HepG2 (cell line): ENCODE measurements at regions not wholly inside any gene's neighbourhood (a gene's known extent, or its start where the extent isn't known, plus 50 kb on each side); places are given as distances from the start of the nearest gene placed in this dataset.

ENCODE experiments used
- CBFB ChIP-seq: sonication (generic); formaldehyde crosslinking; IDR thresholded peaks from 2 replicates; pipeline ENCODE4 v1.4.0; 2020; ENCODE audit warnings: missing genetic modification reagents
- CTCF ChIP-seq: sonication (generic); formaldehyde crosslinking; IDR thresholded peaks from 2 replicates; pipeline ENCODE4 v1.5.0; 2020; ENCODE audit warnings: mild to moderate bottlenecking, missing genetic modification reagents, moderate library complexity
- NR3C1 ChIP-seq: sonication (generic); formaldehyde crosslinking; IDR thresholded peaks from 2 replicates; pipeline ENCODE4 v1.4.0; 2020; ENCODE audit warnings: missing genetic modification reagents
- SP1 ChIP-seq, 2 experiments: fragments of 450-650 bp in 1 of 2; sonication (generic) in 1 of 2; formaldehyde crosslinking in 1 of 2; IDR thresholded peaks; 2 replicates each; pipeline versions ENCODE4 v1.4.0 to v1.6.1; 2016 to 2020; ENCODE audit warnings: missing genetic modification reagents in 1 of 2

GRCh38 chrY:19140285-19140920 is 366.9 kb upstream of the HSFY2 start:
- TF ChIP-seq SP1 (IDR thresholded peaks at IDR 0.05) (no peak), SP1 (CRISPR knock-in tag; IDR thresholded peaks at IDR 0.05) (no peak), NR3C1 (no peak), CTCF (CRISPR knock-in tag) (no peak), CBFB (CRISPR knock-in tag) (no peak)
